Activated B cell treated with CpG ODN at 0.5 μM for 24 hours (primary cell): ENCODE measurements at regions not wholly inside any gene's neighbourhood (a gene's known extent, or its start where the extent isn't known, plus 50 kb on each side); places are given as distances from the start of the nearest gene placed in this dataset.

Experiments used
- ATAC-seq: fragments of 200-7000 bp; cut with Tn5 transposase; one replicate; pipeline ENCODE4 v1.10.0; 2021; ENCODE audit warnings: low read depth, mild to moderate bottlenecking, moderate library complexity
- CTCF ChIA-PET: fragments of 350-600 bp; sonication (Branson Sonifier 250); formaldehyde crosslinking; loops from one replicate; lab custom pipeline; 2021; ENCODE audit warnings: antibody characterized with exemption; lab: Charles Lee
- POLR2A ChIA-PET: fragments of 350-600 bp; sonication (Branson Sonifier 250); formaldehyde crosslinking; loops from one replicate; lab custom pipeline; 2021; ENCODE audit warnings: antibody characterized with exemption; lab: Charles Lee
- DNase-seq: peaks from one replicate; pipeline ENCODE4 v3.0.0; 2022
- H3K27ac Mint-ChIP-seq: one replicate; pipeline ENCODE4 v1.8.0; 2020; ENCODE audit warnings: mixed read lengths
- H3K27me3 Mint-ChIP-seq: one replicate; pipeline ENCODE4 v1.8.0; 2021; ENCODE audit warnings: mixed read lengths
- H3K36me3 Mint-ChIP-seq: one replicate; pipeline ENCODE4 v1.8.0; 2021; ENCODE audit warnings: low read depth, mixed read lengths
- H3K4me1 Mint-ChIP-seq: one replicate; pipeline ENCODE4 v1.8.0; 2021; ENCODE audit warnings: mixed read lengths
- H3K4me3 Mint-ChIP-seq: one replicate; pipeline ENCODE4 v1.8.0; 2020; ENCODE audit warnings: mild to moderate bottlenecking, mixed read lengths
- H3K9me3 Mint-ChIP-seq: one replicate; pipeline ENCODE4 v1.8.0; 2020; ENCODE audit warnings: mixed read lengths
- CTCF ChIP-seq: fragments of 200-600 bp; IDR thresholded peaks from one replicate; pipeline ENCODE4 v1.8.0; 2022; ENCODE audit warnings: antibody characterized with exemption, mild to moderate bottlenecking
- intact Hi-C: fragments of 100-400 bp; cut with micrococcal nuclease; formaldehyde crosslinking; loops from one replicate; pipeline ENCODE4 v1.15.1; 2024

DNA sequence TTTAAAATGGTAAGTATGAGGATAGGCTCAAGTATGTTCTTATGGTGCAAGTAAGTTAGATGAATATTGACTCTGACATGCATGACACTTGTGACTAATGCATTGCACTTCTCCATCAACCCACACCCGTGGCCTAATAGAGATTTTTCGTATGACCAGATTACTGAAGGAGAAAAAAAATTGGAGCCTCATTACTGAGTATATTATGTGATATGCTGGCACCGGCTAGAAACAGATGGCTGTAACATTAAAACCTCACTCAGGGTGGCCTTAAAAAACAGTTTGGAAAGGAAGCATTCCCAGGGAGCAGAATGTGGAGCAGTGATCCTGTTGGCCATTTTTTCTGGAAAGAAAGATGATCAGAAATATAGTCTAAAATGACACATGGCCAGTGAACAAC lies 766.4 kb downstream of the PRELID2 start:
- intact Hi-C loops = no loop called here
- no peaks in the 10 kb centered on the region for H3K9me3 Mint-ChIP-seq
- no peak overlapping the region for H3K4me3 Mint-ChIP-seq
- no peaks in the 10 kb centered on the region for H3K27me3 Mint-ChIP-seq
- CTCF ChIA-PET = no interaction called here
- no peak overlapping the region for H3K27ac Mint-ChIP-seq
- DNase-seq (no peak), ATAC-seq (no peak)
- no peak for TF ChIP-seq CTCF
- POLR2A ChIA-PET = no interaction called here
- H3K36me3 Mint-ChIP-seq = no peaks in the 10 kb centered on the region
- H3K4me1 Mint-ChIP-seq = no peaks in the 10 kb centered on the region

GRCh38 chr5:145062280-145063062 lies 772.7 kb downstream of the PRELID2 start:
- DNase-seq = no peak
- Mint-ChIP-seq H3K4me3 (no peak overlapping the region), H3K4me1 (no peaks in the 10 kb centered on the region), H3K27ac (no peak overlapping the region), H3K36me3 (no peaks in the 10 kb centered on the region), H3K27me3 (no peaks in the 10 kb centered on the region), H3K9me3 (no peaks in the 10 kb centered on the region)
- intact Hi-C loops = no loop called here
- POLR2A ChIA-PET = no interaction called here
- no peak for ATAC-seq
- CTCF ChIA-PET = no interaction called here
- TF ChIP-seq CTCF = no peak

DNA sequence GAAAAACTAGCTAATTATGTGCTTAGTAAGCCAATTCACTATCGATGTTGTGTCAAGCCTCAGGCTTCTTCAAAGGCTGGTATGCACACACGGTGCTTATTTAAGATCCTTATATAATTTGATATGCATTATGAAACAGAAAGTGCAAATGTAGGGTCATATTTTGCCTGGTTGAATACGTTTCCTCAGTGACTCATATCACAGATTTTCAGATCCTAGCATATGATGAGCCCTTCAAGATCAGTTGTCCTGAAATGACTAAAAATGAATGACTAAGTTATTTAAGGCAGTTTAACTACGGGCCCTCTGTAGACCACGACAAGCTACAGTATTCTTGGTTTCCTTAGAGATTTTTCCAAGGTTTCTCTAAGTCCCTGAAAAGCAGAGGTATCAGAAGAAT lies 778.3 kb downstream of the PRELID2 start:
- H3K36me3 Mint-ChIP-seq = no peaks in the 10 kb centered on the region
- intact Hi-C loops = no loop called here
- H3K4me3 Mint-ChIP-seq = no peak overlapping the region
- no peaks in the 10 kb centered on the region for H3K9me3 Mint-ChIP-seq
- CTCF ChIA-PET = no interaction called here
- no peak for TF ChIP-seq CTCF
- POLR2A ChIA-PET = no interaction called here
- H3K27me3 Mint-ChIP-seq = no peaks in the 10 kb centered on the region
- no peak overlapping the region for H3K27ac Mint-ChIP-seq
- H3K4me1 Mint-ChIP-seq = no peaks in the 10 kb centered on the region
- no peak for ATAC-seq
- no peak for DNase-seq

GRCh38 chr5:145050181-145050580 lies 785.0 kb downstream of the PRELID2 start:
- H3K36me3 Mint-ChIP-seq = no peaks in the 10 kb centered on the region
- no peaks in the 10 kb centered on the region for H3K9me3 Mint-ChIP-seq
- intact Hi-C loops = no loop called here
- DNase-seq = no peak
- ATAC-seq = no peak
- H3K4me1 Mint-ChIP-seq = no peaks in the 10 kb centered on the region
- ChIA-PET POLR2A (no interaction called here), CTCF (no interaction called here)
- H3K4me3 Mint-ChIP-seq = no peak overlapping the region
- no peak for TF ChIP-seq CTCF
- no peak overlapping the region for H3K27ac Mint-ChIP-seq
- no peaks in the 10 kb centered on the region for H3K27me3 Mint-ChIP-seq

- ATAC-seq (no peak), DNase-seq (no peak)
- H3K27ac Mint-ChIP-seq = no peak overlapping the region
- no peak for TF ChIP-seq CTCF
- CTCF ChIA-PET = no interaction called here
- H3K9me3 Mint-ChIP-seq = no peaks in the 10 kb centered on the region
- POLR2A ChIA-PET = no interaction called here
- H3K36me3 Mint-ChIP-seq = no peaks in the 10 kb centered on the region
- H3K4me1 Mint-ChIP-seq = no peaks in the 10 kb centered on the region
- H3K27me3 Mint-ChIP-seq = no peaks in the 10 kb centered on the region
- intact Hi-C loops = no loop called here
- H3K4me3 Mint-ChIP-seq = no peak overlapping the region
Measured at GRCh38 chr5:145044970-145045369, 790.2 kb downstream of the PRELID2 start.
